ENCODE measurements at regions not wholly inside any gene's neighbourhood (a gene's known extent, or its start where the extent isn't known, plus 50 kb on each side); places are given as distances from the start of the nearest gene placed in this dataset.
"Not testable (repeated sequence)": the region's sequence is repeated elsewhere in the genome, so short reads cannot be mapped to it uniquely, and the experiment has no call there.

DNA sequence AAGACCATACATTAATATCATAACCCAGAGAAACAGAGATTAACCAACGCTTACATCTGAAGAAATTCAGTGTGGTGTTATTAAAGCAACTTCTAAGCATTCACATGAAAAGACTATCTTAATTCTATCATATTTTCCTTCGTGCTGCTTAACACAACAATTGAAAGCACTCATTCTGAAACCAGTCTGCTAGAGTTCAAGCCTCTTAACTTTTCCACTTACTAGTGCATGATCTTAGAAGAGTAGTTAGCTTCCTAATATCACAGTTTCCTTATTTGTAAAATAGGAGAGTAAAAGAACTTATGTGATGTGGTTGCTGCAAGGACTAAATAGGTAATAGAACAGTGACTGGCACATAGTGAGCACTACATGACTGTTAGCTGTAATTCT lies 379.3 kb downstream of the TRIM36 start:
- no peak for DNase-seq

DNA sequence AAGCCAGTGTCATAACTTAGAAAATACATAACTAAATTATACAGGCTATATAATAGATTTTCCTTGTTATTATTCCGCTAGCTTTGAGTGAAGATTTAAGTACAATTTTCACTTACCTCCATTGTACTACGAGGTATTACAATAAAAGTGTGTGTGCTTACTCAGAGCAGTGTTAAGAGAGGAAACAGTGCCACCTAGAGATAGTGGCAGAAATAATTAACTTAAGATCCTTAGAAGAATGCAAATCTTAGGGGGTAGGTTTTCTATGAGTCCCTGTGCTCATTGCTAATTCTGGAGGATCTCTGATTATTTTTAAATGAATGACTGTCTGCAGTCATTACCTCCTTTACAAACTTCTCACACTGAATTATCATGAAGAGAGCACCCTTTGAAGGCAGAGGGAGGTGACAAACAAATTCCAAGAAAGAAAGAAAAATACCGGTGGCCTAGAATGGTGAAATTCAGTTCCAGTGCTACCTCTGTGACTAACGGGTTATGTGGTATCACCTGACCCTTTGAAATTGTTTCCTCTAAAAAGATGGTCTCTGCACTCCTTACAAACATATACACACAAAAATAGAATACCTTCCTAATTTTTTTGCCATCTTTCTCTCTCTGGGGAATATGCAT lies 379.8 kb downstream of the TRIM36 start:
- DNase-seq = peak in 1 of 2 experiments; percentile 20

DNA sequence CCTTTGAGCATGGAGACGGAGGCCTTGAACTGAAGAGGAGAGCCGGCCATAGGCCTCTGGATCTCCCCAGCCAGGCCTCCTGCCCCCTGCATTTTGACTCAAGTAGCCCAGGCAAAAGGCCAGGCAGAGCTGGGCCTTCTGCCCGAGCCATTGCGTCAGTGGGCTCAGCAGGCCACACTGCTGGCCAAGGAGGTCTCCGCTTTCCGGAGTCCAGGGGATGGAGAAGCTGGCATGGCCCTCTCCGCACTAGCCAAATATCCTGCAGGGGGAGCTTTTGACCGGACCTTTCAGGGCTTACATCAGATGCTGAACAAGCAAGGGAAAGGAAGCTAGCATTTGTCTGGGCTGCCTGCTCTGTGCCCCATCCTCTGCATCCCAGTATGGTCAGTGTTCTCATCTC lies 386.8 kb downstream of the TRIM36 start:
- no peak for DNase-seq

DNA sequence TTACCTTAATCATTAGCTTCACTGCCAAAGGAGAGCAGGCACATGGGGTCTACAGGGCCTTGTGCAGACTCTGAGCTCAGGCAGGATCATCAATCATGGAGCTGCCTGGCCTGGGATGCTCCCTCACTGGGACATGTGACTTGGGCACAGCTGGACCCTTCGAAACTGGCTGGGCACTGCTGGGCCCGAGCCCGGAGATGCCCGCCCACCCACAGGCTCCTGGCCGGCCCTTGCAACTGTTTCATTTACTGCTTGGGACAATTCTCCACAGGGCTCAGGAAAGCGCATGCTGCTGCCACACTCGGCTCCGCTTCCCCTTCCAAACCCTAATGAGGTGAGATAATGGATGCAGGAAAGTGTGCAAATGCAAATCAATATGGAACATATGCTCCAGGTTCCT lies 387.5 kb downstream of the TRIM36 start:
- DNase-seq = no peak

DNA sequence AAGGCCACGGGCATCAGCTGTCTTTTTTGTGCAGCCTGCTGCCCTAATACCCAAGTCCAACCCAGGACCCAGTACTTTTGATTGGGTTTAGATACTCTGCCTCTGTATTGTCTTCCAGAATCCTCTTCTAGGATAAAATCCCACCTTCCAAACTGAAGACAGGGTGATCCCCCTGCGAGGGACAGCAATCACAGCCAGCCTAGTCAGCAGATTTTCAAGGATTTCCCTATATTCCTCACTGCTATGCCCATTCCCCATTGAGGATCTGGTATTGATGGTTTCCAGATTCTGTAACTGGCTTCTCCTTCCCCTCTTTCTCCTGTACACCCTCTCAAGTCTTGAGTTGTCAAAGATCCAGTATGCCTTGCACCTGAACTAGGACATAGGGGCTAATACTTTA lies 389.4 kb downstream of the TRIM36 start:
- no peak for DNase-seq

DNA sequence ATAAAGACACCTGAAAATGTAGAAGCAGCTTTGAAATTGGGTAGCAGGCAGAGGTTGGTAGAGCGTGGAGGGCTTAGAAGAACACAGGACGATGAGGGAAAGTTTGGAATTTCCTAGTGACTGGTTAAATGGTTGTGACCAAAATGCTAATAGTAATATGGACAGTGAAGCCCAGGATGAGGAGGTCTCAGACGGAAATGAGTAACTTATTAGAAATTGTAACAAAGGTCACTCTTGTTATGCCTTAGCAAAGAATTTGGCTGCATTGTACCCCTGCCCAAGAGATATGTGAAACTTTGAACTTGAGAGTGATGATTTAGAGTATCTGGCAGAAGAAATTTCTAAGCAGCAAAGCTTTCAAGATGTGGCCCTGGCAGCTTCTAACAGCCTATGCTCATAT lies 382.5 kb downstream of the KCNN2 start:
- no peak for DNase-seq

DNA sequence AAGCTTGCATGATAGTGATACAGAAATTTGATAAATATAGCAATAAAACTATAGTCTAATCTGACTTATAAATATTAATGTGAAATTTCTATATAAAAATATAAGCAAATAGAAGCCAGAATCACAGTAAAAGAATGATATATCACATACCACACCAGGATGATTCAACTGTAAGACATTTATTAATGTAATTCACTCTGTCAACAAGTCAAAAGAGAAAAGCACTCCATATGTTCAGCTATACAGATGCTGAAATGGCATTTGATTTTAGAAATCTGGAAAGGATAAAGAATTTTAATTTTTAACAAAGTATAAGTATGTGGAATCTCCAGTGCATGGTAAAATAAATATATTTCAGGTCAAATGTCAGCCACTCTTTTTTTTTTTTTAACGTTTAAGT lies 372.4 kb downstream of the KCNN2 start:
- no peak for DNase-seq

DNA sequence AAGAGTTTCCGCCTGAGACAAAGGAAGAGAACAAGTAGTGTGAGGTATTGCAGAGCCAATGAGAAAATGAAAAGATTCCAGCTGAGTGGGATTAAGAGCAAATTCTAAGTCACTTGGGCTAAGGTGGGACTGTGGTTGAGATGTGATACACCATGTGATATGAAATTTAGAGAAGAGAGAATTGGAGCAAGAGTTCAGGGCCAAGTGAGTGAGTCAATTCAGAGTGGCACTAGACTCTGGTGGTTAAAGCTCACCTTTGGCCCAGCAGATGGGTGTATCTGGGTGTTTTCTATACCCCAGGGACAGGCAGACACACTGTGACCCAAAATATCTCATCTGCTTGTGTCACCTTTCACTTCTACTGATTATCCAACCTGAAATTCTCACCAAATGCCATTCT lies 368.1 kb downstream of the KCNN2 start:
- DNase-seq = no peak

DNA sequence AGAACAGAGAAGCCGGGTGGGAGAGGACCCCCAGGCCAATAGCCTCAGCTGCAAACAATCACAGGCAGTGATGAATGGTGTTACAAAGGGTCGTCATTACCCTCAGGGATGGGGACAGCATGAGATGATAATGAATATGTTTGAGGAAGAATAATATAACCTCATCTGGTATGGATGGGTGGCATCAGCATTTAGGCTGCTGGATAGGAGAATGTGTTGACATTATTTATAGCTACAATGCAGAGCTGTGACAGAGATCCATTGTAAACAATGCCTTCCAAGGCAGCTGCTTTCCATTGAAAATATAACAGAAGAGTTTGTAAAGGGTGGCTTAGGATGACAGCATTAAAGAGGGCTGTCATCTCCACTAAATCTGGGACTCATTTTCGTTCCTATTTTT lies 365.5 kb downstream of the KCNN2 start:
- DNase-seq = no peak

DNA sequence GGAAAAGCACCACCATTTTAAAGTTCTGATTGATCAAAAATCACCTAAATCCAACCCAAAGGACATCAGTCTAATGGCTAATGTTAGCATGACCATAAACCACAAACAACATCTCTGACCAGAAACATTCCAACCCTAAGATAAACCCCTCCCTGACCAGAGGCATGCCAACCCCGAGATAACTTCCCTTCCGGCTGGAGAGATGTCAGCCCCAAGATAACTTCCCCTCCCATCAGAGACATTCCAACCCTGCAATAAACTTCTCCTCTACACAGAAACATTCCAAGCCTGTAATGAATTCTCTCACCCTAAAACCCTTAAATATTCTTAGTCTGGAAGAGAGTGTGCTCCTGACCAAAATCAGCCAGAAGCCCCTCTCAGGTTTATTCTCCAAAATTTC lies 364.3 kb downstream of the KCNN2 start:
- no peak for DNase-seq

DNA sequence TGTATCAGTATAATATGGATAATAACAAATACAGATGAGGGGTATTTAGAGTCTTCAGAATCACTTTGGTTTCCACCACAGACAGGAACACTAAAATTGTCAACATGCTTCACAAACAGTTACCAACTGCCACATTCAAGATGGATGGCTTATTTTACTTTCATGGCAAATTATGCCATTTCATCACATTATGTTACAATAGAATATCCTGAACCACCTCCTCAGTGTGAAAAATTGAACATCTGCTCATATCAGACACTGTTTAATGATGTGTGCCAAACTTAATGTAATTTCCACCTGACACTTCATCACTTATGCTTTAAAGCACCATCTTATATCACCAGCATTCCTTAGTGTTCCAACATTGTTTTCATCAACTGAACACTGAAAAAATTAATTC lies 357.4 kb downstream of the KCNN2 start:
- DNase-seq = no peak

DNA sequence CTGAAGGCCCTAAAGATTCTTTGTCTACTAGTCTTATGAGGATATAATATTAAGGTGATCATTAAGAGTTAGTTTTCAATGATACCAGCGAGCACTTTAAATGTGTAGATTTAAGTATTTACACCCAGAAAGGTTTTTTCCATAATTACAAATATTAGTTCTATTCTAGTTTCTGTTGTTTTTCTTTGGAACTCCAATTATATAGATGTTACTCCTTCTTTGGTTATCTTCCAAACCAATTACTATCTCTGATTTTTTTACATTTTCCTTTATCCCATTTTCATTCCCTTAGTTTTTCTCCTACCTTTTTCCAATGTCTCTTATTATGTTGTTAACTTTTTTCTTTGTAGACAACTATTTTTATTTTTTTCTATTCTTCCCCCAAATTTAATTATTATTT lies 355.1 kb downstream of the KCNN2 start:
- no peak for DNase-seq

DNA sequence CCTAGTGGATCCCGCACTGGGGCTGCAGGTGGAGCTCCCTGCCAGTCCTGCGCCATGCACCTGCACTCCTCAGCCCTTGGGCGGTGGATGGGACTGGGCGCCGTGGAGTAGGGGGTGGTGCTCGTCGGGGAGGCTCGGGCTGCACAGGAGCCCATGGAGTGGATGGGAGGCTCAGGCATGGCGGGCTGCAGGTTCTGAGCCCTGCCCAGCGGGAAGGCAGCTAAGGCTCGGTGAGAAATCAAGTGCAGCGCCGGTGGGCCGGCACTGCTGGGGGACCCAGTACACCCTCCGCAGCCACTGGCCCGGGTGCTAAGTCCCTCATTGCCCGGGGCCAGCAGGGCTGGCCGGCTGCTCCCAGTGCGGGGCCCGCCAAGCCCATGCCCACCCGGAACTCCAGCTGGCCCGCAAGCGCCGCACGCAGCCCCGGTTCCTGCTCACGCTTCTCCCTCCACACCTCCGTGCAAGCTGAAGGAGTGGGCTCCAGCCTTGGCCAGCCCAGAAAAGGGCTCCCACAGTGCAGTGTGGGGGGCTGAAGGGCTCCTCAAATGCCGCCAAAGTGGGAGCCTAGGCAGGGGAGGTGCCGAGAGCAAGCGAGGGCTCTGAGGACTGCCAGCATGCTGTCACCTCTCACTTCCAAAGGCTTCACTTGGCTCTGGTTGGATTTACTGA lies 342.5 kb downstream of the KCNN2 start:
- DNase-seq = not testable (repeated sequence)

DNA sequence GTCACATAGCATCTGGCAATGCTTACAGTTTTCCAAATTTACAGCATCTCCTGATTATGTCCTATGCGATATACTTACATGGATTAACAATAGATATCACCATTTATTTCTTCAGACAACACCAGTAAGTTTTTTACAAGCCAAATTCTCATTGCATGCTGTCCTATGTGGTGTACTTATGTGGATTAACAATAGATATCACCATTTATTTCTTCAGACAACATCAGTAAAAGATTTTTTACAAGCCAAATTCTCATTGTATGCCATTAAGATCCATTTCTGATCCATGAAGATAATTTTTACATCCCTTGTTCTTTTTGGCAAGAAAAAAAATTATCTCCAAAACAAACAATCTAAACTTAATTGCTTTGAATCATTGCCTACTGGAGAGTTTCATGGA lies 340.9 kb downstream of the KCNN2 start:
- no peak for DNase-seq

DNA sequence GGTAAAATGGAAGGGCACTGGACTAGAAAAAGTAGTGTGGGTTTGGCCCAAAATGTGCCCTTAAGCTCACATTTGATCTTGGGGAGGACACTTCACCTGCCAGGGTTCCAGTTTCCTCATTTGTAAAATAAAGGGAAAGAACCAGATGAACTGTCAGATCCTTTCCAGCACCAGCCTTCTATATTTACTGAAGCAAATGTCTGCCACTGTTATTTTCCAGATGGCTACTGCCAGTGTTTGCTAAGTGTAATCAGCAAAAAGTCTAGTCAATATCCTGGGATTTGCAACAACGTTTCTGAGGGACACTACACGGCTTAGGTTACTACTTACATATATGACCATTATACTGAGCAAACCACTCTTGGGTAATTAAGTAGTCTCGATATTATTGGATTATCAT lies 340.3 kb downstream of the KCNN2 start:
- DNase-seq = no peak

DNA sequence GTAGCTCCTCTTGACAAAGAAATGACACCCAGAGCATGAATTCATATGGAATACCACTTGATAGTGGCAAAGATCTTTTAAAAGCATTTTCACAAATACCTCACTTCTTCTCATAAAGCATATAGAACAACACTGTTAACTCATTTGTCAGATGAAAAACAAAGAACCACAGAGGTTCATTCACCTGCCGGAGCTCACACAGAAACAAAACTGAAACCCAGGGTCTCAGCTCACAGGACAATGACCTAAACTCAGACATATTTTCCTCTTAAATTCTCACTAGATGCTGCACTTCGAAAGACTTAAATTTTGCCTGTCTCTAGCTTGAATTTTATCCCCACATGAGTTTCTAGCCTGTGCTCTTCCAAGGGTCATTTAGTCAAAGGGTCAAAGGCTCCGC lies 339.0 kb downstream of the KCNN2 start:
- DNase-seq = no peak

DNA sequence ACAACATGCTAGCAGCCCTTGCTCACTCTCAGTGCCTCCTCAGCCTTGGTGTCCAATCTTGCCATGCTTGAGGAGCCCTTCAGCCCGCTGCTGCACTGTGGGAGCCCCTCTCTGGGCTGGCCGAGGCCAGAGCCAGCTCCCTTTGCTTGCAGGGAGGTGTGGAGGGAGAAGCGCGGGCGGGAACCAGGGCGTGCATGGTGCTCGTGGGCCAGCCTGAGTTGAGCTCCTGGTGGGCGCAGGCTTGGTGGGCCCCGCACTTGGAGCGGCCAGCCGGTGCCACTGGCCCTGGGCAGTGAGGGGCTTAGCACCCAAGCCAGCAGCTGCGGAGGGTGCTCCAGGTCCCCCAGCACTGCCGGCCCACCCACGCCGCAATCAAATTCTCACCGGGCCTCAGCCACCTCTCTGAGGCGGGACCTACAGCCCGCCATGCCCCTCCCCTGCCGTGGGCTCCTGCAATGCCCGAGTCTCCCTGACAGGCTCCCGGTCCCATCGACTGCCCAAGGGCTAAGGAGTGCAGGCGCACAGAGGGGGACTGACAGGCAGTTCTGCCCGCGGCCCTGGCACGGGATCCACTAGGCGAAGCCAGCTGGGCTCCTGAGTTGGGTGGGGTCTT lies 333.5 kb downstream of the KCNN2 start:
- DNase-seq = no peak

DNA sequence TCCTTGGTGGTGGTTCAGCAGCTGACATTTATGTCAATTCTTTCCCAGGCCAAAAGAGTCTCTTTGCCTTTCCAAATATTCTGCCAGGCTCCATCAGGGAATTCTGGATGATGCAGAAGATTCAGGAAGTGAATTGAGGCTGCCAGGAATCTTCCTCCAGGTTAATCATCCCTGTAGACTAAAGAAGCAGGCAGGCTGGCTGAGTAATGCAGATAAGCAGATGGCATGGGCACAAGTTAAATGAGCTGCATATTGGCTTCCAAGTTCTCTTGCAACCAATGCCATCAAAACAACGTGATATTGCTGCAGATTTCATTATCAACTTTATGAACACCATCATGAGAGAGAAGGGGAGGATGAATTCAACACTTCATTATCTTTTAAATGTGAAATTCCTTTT lies 324.5 kb downstream of the KCNN2 start:
- no peak for DNase-seq

DNA sequence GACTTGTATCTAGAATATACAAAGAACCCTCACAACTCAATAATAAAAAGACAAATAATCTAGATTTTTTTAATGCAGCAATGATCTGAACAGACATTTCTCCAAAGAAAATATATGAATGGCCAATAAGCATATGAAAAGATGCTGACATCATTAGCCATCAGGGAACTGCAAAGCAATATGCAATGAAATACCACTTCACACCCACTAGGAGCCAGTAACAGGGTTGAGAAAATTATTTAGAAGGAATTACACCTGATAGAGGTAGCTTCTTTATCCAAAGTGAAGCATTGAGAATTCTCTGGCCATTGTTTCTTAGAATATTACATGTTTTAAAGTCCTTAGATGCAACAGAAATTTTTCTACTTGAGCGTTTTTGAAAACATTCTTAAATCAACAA lies 316.9 kb downstream of the KCNN2 start:
- no peak for DNase-seq

DNA sequence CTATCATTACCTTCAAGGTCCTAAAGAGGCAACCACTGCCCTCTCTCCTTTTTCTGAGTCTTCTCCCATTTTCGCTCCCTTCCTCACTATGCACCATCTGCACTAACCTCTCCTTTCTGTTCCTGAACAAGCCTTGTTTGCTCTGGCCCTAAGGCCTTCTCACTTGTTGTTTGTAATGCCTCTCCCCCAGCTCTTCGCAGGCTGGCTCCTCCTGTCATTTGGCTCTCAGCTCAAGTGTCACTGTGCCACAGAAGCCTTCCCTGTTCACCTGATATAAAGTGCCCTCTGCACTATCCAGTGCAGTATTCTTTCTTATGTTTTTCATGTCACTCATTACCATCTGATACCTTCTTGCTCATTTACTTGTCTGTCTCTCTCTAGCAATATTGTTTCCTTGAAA lies 303.7 kb downstream of the KCNN2 start:
- DNase-seq = no peak

DNA sequence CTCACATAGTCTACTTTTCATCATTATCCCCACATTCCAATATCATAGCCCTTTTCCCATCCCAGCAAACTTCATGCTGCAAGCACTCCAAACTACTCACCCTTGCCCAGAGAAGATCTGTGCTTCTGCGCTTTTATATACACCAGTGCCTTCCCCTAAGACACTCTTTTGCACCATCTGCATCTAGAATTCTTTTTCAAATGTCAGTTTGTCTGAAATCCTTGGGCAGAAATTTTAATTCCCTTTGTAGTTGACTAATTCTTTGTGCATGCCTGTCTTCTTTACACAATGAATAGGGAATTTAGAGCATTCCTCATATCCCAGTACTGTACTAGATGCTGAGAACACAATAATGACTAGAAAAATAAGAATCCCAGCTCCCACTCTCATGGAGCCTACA lies 298.9 kb downstream of the KCNN2 start:
- no peak for DNase-seq

DNA sequence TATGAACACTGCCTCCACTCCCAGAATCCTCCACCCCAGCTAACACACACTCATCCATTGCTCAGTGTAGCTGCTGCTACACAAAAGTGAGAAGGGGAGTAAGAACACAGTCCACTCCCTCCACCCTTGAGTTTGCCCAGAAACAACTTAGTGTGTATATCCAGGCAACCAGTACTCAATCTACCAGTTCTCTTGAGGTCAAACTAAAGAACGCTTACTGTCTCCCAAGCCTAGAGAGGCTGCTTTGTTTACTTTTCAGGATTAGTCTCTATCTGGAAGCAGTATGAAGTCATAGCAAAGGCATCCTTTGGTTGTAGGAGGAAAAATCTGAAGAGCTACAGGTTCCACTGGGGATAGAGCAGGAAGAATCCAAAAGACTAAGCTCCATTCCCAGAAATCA lies 296.3 kb downstream of the KCNN2 start:
- no peak for DNase-seq

DNA sequence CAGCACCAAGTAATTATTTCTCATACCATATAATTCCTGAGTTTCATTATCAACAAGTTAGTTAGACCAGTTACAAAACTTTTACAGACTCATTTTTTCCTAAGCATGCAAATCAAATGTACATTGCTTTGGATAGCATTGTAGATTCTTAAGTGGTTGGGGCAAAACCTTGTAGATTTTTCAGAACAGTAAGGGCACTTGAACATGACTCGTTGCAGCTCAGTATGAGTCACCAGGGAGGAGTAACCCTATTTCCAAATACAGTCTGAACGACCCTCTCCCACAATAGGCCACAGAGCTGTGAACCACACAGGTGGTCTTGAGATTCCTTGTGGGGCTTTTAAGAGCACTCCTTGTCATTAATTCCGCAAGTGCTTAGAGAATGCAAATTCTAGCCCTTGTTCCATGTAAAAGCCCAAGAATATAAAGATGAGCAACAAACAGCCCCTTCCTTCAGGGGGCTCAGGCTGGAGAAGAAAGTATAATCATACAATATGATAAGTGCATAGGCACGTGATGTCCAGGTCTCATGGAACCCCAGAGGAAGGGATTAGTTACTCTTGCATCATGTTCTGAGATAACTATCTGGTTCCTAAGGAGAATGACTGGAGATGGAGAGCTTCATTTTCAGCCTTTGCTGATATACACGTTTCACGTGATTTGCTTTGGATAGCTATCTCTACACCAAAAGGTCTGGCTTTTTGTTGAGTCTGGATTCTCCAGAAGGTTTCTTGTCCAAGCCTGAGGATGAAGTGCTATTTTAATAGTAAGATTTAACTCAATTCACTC lies 295.7 kb downstream of the KCNN2 start:
- DNase-seq = no peak

DNA sequence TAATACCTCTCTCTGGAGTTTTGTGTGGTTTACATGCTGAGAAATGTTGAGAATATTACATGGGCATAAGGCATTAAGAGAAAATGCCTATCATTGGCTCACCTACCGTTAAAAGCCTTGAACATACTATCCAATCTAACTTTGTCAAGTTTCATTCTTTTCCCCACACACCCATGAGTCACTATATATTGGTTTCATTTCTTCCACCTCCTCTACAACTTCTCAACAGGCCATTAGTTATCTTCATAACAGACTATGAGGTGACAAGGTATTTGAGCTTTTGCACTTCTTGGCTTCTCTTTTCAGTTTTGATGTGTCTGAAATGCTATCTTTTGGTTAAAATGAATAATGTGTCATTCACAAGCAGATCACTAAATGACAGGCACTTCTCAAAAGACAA lies 288.0 kb downstream of the KCNN2 start:
- no peak for DNase-seq

Measured in SW 1271 (cell line).